ENCODE measurements at regions not wholly inside any gene's neighbourhood (a gene's known extent, or its start where the extent isn't known, plus 50 kb on each side); places are given as distances from the start of the nearest gene placed in this dataset.

DNA sequence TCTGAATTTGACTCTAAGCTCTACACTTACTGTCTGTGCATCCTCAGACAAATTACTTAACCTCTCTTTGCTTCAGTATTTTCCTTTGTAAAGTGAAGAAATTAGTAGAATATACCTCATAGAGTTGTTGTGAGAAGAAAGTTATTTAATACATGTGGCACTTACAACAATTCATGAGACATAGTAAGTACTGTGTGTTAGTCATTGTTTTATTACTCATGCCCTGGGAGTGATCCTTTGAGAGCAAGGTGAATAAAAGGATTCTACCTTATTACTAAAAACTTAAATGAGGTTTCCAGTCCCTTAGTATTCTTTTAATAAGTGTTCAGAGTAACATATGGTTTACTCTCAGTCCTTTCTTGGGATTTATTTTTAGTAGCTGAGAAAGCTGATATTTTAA lies 233.6 kb upstream of the MAP3K7 start:
- Histone ChIP-seq H3F3A (ENCODE audit: insufficient read depth, low read depth) (no peaks in the 10 kb centered on the region), H3K4me3 (no peak overlapping the region), H3K36me3 (ENCODE audit: low read depth) (no peaks in the 10 kb centered on the region), H3K4me1 (replicated peaks; ENCODE audit: insufficient read depth) (no peaks in the 10 kb centered on the region), H3K9me2 (ENCODE audit: insufficient read depth) (no peaks in the 10 kb centered on the region), H3K79me2 (ENCODE audit: low read depth) (no peaks in the 10 kb centered on the region), H3K27ac (no peak overlapping the region), H3K27me3 (ENCODE audit: insufficient read depth, low read depth) (no peaks in the 10 kb centered on the region), H3K4me2 (no peak overlapping the region), H2AFZ (no peak overlapping the region), H4K20me1 (ENCODE audit: insufficient read depth) (no peaks in the 10 kb centered on the region), H3K9me3 (ENCODE audit: insufficient read depth, low read depth) (no peaks in the 10 kb centered on the region)
- intact Hi-C loops (cut with micrococcal nuclease; ENCODE audit: unreplicated experiment): no loop called here
- POLR2A ChIA-PET (ENCODE audit: unreplicated experiment): no interaction called here
- no peak for DNase-seq
- CTCF ChIA-PET: no interaction called here
- no TSS peak for BruUV-seq (replicated peaks)
- TF ChIP-seq EZH2 (IDR thresholded peaks at IDR 0.05; ENCODE audit: low read depth): no peak
- TF ChIP-seq, protein P1, sequence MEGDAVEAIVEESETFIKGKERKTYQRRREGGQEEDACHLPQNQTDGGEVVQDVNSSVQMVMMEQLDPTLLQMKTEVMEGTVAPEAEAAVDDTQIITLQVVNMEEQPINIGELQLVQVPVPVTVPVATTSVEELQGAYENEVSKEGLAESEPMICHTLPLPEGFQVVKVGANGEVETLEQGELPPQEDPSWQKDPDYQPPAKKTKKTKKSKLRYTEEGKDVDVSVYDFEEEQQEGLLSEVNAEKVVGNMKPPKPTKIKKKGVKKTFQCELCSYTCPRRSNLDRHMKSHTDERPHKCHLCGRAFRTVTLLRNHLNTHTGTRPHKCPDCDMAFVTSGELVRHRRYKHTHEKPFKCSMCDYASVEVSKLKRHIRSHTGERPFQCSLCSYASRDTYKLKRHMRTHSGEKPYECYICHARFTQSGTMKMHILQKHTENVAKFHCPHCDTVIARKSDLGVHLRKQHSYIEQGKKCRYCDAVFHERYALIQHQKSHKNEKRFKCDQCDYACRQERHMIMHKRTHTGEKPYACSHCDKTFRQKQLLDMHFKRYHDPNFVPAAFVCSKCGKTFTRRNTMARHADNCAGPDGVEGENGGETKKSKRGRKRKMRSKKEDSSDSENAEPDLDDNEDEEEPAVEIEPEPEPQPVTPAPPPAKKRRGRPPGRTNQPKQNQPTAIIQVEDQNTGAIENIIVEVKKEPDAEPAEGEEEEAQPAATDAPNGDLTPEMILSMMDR (conservative IDR thresholded peaks at IDR 0.05): no peak

DNA sequence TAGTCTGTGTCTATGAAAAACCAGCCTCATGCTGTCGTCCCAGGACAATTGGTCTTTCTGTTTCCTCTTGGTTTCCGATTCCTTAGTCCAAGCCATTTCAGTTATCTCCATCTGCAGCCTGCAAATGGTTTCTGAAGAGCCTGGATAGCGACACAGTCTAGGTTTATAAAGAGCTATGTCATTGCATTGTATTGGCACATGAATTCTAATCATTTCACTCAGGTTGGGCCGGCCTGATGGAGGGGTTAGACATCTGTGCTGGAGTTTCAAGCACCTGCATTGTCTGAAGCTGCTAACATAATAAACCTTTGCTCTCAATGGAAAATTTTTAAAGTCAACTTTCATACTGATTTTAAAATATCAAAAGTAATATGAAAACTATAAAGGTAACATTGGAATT lies 232.6 kb upstream of the MAP3K7 start:
- CTCF ChIA-PET: no interaction called here
- no peak for DNase-seq
- Histone ChIP-seq H3K9me2 (ENCODE audit: insufficient read depth) (no peaks in the 10 kb centered on the region), H3K9me3 (ENCODE audit: insufficient read depth, low read depth) (no peaks in the 10 kb centered on the region), H2AFZ (no peak overlapping the region), H3K36me3 (ENCODE audit: low read depth) (no peaks in the 10 kb centered on the region), H3K4me2 (no peak overlapping the region), H3K4me1 (replicated peaks; ENCODE audit: insufficient read depth) (no peaks in the 10 kb centered on the region), H3F3A (ENCODE audit: insufficient read depth, low read depth) (no peaks in the 10 kb centered on the region), H3K79me2 (ENCODE audit: low read depth) (no peaks in the 10 kb centered on the region), H3K27me3 (ENCODE audit: insufficient read depth, low read depth) (no peaks in the 10 kb centered on the region), H3K27ac (no peak overlapping the region), H4K20me1 (ENCODE audit: insufficient read depth) (no peaks in the 10 kb centered on the region), H3K4me3 (no peak overlapping the region)
- intact Hi-C loops (cut with micrococcal nuclease; ENCODE audit: unreplicated experiment): no loop called here
- POLR2A ChIA-PET (ENCODE audit: unreplicated experiment): no interaction called here
- BruUV-seq (replicated peaks): no TSS peak
- TF ChIP-seq EZH2 (IDR thresholded peaks at IDR 0.05; ENCODE audit: low read depth): no peak
- TF ChIP-seq, protein P1 (conservative IDR thresholded peaks at IDR 0.05): no peak

DNA sequence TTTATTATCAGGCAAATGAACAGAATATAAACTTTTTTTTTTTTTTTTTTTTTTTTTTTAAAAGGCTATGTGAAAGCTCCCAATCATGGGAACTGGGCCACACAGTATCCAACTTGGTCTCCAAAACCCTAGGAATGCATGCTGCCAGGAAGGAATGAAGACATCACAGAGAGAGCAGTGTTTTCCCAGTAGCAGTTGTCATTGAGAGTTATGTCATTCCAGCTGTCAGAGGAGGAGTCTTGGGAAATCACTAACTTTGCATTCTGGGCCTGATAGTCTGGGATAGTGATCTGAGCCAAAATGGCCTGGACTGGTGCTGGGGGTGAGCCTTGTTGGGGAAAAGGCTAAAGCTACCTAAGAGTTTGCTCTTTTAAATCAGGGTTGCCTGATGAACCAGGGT lies 231.3 kb upstream of the MAP3K7 start:
- TF ChIP-seq, protein P1 (conservative IDR thresholded peaks at IDR 0.05): no peak
- no peak for TF ChIP-seq EZH2 (IDR thresholded peaks at IDR 0.05; ENCODE audit: low read depth)
- Histone ChIP-seq H3K9me2 (ENCODE audit: insufficient read depth) (no peaks in the 10 kb centered on the region), H3K36me3 (ENCODE audit: low read depth) (no peaks in the 10 kb centered on the region), H3K4me1 (replicated peaks; ENCODE audit: insufficient read depth) (no peaks in the 10 kb centered on the region), H4K20me1 (ENCODE audit: insufficient read depth) (no peaks in the 10 kb centered on the region), H3K9me3 (ENCODE audit: insufficient read depth, low read depth) (no peaks in the 10 kb centered on the region), H3K4me3 (no peak overlapping the region), H3K4me2 (no peak overlapping the region), H2AFZ (no peak overlapping the region), H3K27ac (no peak overlapping the region), H3K79me2 (ENCODE audit: low read depth) (no peaks in the 10 kb centered on the region), H3K27me3 (ENCODE audit: insufficient read depth, low read depth) (no peaks in the 10 kb centered on the region), H3F3A (ENCODE audit: insufficient read depth, low read depth) (no peaks in the 10 kb centered on the region)
- intact Hi-C loops (cut with micrococcal nuclease; ENCODE audit: unreplicated experiment): no loop called here
- POLR2A ChIA-PET (ENCODE audit: unreplicated experiment): no interaction called here
- DNase-seq: no peak
- no TSS peak for BruUV-seq (replicated peaks)
- CTCF ChIA-PET: no interaction called here
